Vagina (tissue), 2 donors: ENCODE measurements at regions not wholly inside any gene's neighbourhood (a gene's known extent, or its start where the extent isn't known, plus 50 kb on each side); places are given as distances from the start of the nearest gene placed in this dataset.
"Not testable (repeated sequence)": the region's sequence is repeated elsewhere in the genome, so short reads cannot be mapped to it uniquely, and the experiment has no call there.

Experiments used
- DNase-seq, 2 donors: peaks; one replicate each; pipeline ENCODE4 v3.0.0-alpha.2; 2017; ENCODE audit errors: extremely low spot score in 2 of 2
- H3K27ac ChIP-seq: fragments of 200-600 bp; sonication (generic); one replicate; pipeline ENCODE4 v1.5.1; 2019
- H3K27me3 ChIP-seq: fragments of 200-600 bp; sonication (generic); one replicate; pipeline ENCODE4 v1.5.1; 2019
- H3K36me3 ChIP-seq, 2 donors: fragments of 200-600 bp; sonication (generic); one replicate each; pipeline ENCODE4 v1.5.1; 2017 to 2019
- H3K4me1 ChIP-seq: fragments of 200-600 bp; sonication (generic); one replicate; pipeline ENCODE4 v1.5.1; 2019
- H3K4me3 ChIP-seq, 2 donors: fragments of 200-600 bp; sonication (generic); 1 replicate in 1 of 2; 2 replicates in 1 of 2; pipeline ENCODE4 v1.5.1; 2016 to 2019
- H3K9me3 ChIP-seq: fragments of 200-600 bp; sonication (generic); one replicate; pipeline ENCODE4 v1.5.1; 2019
- CTCF ChIP-seq, 3 experiments: fragments of 450-650 bp in 2 of 3; fragments of 200-600 bp in 1 of 3; sonication (generic) in 1 of 3; IDR thresholded peaks; one replicate each; pipeline ENCODE4 v1.5.1; 2017 to 2019; ENCODE audit warnings: antibody characterized with exemption in 3 of 3, mild to moderate bottlenecking in 2 of 3, moderate library complexity in 2 of 3
- POLR2A ChIP-seq, 2 donors: fragments of 450-650 bp; IDR thresholded peaks; one replicate each; pipeline ENCODE4 v1.6.1; 2017; ENCODE audit warnings: antibody characterized with exemption in 2 of 2, mild to moderate bottlenecking in 2 of 2, moderate library complexity in 2 of 2
- POLR2AphosphoS5 ChIP-seq, 2 donors: sonication (generic); formaldehyde crosslinking; IDR thresholded peaks; one replicate each; pipeline ENCODE4 v1.9.0; 2017; ENCODE audit warnings: antibody characterized with exemption in 2 of 2, mild to moderate bottlenecking in 2 of 2, low read depth in 1 of 2; ENCODE audit not compliant: insufficient read depth in 1 of 2
- intact Hi-C: fragments of 100-400 bp; cut with DNase I; formaldehyde crosslinking; loops from one replicate; pipeline ENCODE4 v1.15.1; 2023

GRCh38 chr4:43607827-43608461 lies 715.4 kb downstream of the GRXCR1 start:
- Histone ChIP-seq H3K9me3 (no peaks in the 10 kb centered on the region), H3K4me3 (no peak overlapping the region), H3K36me3 (no peaks in the 10 kb centered on the region), H3K27ac (no peak overlapping the region), H3K4me1 (no peaks in the 10 kb centered on the region), H3K27me3 (no peaks in the 10 kb centered on the region)
- TF ChIP-seq CTCF (IDR thresholded peaks at IDR 0.05) (no peak), POLR2A (IDR thresholded peaks at IDR 0.05) (no peak), POLR2AphosphoS5 (IDR thresholded peaks at IDR 0.05; ENCODE audit: insufficient read depth in 1 of 2, low read depth in 1 of 2) (no peak)
- intact Hi-C loops: no loop called here
- DNase-seq: no peak

- Histone ChIP-seq H3K36me3 (no peaks in the 10 kb centered on the region), H3K9me3 (no peaks in the 10 kb centered on the region), H3K4me1 (no peaks in the 10 kb centered on the region), H3K4me3 (no peak overlapping the region), H3K27ac (no peak overlapping the region), H3K27me3 (no peaks in the 10 kb centered on the region)
- DNase-seq: no peak
- TF ChIP-seq POLR2AphosphoS5 (IDR thresholded peaks at IDR 0.05; ENCODE audit: insufficient read depth in 1 of 2, low read depth in 1 of 2): no peak
- TF ChIP-seq POLR2A (IDR thresholded peaks at IDR 0.05): no peak
- TF ChIP-seq CTCF (IDR thresholded peaks at IDR 0.05): no peak
- intact Hi-C loops: no loop called here
Measured at GRCh38 chr4:43619219-43619618, 726.7 kb downstream of the GRXCR1 start.

GRCh38 chr4:43637893-43638292 lies 745.4 kb downstream of the GRXCR1 start:
- H3K27me3 ChIP-seq, H3K9me3 ChIP-seq, H3K4me3 ChIP-seq, H3K36me3 ChIP-seq, H3K4me1 ChIP-seq, intact Hi-C loops, H3K27ac ChIP-seq, DNase-seq: not testable (repeated sequence)

GRCh38 chr4:43651991-43652390 lies 759.5 kb downstream of the GRXCR1 start:
- H3K9me3 ChIP-seq: no peaks in the 10 kb centered on the region
- H3K4me3 ChIP-seq: no peak overlapping the region
- no peak for TF ChIP-seq POLR2AphosphoS5 (IDR thresholded peaks at IDR 0.05; ENCODE audit: insufficient read depth in 1 of 2, low read depth in 1 of 2)
- no peak for TF ChIP-seq CTCF (IDR thresholded peaks at IDR 0.05)
- TF ChIP-seq POLR2A (IDR thresholded peaks at IDR 0.05): no peak
- no peaks in the 10 kb centered on the region for H3K4me1 ChIP-seq
- no peak for DNase-seq
- H3K27me3 ChIP-seq: no peaks in the 10 kb centered on the region
- H3K36me3 ChIP-seq: no peaks in the 10 kb centered on the region
- intact Hi-C loops: no loop called here
- H3K27ac ChIP-seq: no peak overlapping the region

GRCh38 chr4:43659547-43659946 lies 767.0 kb downstream of the GRXCR1 start:
- H3K27ac ChIP-seq, H3K9me3 ChIP-seq, intact Hi-C loops, DNase-seq, H3K4me1 ChIP-seq, H3K36me3 ChIP-seq, H3K4me3 ChIP-seq, H3K27me3 ChIP-seq: not testable (repeated sequence)

- H3K27ac ChIP-seq, H3K9me3 ChIP-seq, intact Hi-C loops, H3K4me3 ChIP-seq, H3K36me3 ChIP-seq, H3K4me1 ChIP-seq, H3K27me3 ChIP-seq, DNase-seq: not testable (repeated sequence)
Measured at GRCh38 chr4:43672265-43672885, 776.2 kb downstream of the KCTD8 start.
